ENCODE measurements at regions not wholly inside any gene's neighbourhood (a gene's known extent, or its start where the extent isn't known, plus 50 kb on each side); places are given as distances from the start of the nearest gene placed in this dataset.

GRCh38 chr5:61784341-61784740 is 452.3 kb downstream of the ZSWIM6 start:
- DNase-seq (ENCODE audit: low read depth), result no peak

DNA sequence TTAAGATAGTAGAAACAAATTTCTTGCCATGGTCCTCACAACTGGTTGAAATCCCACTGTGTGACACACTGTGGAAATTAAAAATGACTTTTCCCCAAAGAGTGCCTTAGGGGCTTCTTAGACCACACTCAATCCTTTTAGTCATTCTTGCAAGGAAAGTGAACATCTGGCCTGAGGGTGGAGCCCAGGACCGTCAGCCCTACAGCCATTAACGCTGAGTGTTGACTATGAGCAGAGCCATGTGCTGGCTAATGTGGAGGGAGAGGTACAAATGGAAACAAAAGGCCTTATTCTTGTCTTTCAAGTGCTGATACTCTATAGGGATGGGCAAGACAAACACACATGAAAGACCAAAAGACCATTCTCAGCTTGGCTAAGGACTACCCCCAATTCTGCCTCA is 456.5 kb downstream of the ZSWIM6 start:
- DNase-seq (ENCODE audit: low read depth), result no peak

DNA sequence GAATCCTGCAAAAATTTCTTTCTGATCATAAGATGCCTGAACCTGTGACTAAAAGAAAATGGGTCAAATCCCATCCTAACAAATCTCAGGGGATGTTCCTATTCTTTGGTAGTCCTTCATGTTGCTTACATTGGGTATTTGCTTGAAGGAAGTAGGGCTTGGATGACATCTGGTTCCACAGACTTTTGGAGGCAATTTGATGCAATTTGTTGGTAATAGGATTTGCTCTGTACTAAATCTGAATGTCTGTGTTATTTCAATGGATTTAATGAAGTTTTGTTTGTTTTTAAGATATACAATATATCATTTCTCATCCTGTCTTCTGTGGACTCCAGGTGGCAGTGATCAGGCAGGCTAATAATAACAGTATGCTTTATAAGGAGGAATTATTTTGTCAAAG is 457.9 kb downstream of the ZSWIM6 start:
- DNase-seq (ENCODE audit: low read depth), result no peak

DNA sequence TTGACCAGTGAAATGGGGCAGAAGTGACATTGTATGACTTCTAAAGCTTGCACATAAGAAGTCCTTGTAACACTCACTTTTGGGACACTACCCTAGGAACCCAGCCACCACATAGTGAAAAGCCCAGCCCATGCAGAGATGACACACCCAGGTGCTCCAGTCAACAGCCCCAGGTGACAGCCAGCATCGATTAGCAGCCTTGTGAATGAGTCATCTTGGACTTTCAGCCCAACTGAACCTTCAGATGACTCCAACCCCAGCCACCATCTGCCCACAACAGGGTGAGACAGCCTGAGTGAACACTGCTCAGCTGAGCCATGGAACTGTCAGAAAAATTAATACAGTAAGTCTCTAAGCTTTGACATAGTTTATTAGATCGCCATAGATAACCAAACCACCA is 458.6 kb downstream of the ZSWIM6 start:
- DNase-seq (ENCODE audit: low read depth), result no peak

DNA sequence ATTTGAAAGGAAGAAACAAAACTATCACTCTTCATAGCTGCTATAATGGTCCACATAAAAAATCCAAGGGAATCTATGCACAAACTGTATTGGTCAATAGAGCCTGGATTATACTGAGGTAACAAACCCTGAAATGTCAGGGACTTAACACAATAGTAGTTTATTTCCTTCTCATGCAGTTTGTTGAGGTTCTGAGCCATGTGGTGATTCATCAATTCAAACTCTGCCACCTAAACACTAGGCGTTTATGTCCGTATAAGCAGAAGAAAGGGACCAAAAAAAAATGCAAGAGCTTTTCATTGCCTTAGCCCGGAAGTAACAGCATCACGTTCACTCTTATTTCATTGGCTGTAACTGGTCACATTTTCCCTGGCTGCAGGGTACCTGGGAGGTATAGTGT is 464.7 kb downstream of the ZSWIM6 start:
- no peak for DNase-seq (ENCODE audit: low read depth)

- no peak for DNase-seq (ENCODE audit: low read depth)
Observed at GRCh38 chr5:61800450-61800849, 468.4 kb downstream of the ZSWIM6 start.

- no peak for DNase-seq (ENCODE audit: low read depth)
Observed at GRCh38 chr5:61801174-61801573, 469.1 kb downstream of the ZSWIM6 start.

GRCh38 chr5:61802456-61802855 is 470.4 kb downstream of the ZSWIM6 start:
- DNase-seq (ENCODE audit: low read depth), result no peak

GRCh38 chr5:61805101-61805500 is 473.0 kb downstream of the ZSWIM6 start:
- DNase-seq (ENCODE audit: low read depth), result no peak

DNA sequence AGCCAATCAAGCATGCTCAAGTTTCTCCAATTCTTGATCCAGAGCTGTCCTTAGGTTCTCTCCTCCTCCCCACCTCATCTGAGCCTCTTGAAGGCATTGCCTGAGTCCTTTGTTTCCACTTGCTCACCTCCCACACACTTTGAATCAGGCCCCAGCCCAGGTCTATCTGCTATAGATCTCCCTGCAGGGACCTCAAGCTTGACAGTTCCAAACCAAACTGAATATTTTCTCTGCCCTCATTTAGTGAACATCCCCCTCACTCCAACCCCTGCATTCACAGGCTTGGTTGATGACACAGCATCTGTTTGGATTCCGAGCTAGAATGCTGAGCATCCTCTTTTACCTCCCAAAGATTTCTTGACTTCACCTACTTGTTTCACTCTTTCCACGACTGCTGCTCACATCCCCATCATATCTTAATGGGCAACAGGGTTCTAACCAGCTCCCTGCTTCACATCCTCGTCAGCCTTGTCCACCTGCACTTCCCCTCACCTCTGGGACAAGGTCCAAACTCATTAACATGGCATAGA is 474.5 kb downstream of the ZSWIM6 start:
- DNase-seq (ENCODE audit: low read depth), result no peak

DNA sequence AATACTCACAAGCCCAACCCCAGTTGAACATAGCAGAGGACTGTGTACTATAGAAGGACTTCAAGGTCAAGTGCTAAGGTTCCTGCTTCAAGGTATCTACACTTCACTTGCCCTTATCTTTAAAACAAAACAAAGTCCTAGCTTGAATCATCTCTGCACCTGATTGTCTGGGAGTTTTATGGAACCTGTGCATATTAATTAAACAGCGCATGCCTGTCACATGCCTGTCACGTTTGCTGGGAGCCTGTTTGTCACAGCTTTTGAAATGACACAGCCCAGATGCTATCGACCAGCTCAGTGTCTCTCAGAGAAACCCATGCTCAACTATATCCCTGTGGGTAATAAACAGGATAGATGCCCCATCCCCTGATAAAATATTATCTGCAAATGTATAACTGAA is 476.0 kb downstream of the ZSWIM6 start:
- no peak for DNase-seq (ENCODE audit: low read depth)

DNA sequence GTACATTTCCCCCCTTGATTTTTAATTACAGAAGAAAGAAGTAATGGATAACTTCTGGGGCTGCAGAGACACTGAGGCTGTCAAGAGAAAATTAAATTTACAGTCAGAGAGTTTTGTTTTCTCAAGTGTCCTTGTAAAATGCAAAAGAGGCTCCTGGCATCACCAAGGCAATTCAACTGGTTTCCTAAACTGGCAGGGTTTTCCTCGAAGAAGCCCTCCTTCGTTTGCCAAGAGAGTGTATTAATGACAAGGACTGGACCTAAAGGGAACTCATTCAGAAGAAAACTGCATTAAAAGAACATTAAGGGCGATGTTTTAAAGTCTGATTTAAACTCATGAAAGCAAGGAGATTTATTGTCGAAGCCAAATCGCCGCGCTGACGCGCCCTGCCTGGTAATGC is 476.9 kb downstream of the ZSWIM6 start:
- DNase-seq (ENCODE audit: low read depth), result no peak

- DNase-seq (ENCODE audit: low read depth), result no peak
Observed at GRCh38 chr5:61809651-61810050, 477.6 kb downstream of the ZSWIM6 start.

GRCh38 chr5:61811052-61811451 is 479.0 kb downstream of the ZSWIM6 start:
- no peak for DNase-seq (ENCODE audit: low read depth)

- DNase-seq (ENCODE audit: low read depth), result no peak
Observed at GRCh38 chr5:61813361-61813760, 481.3 kb downstream of the ZSWIM6 start.

- no peak for DNase-seq (ENCODE audit: low read depth)
Observed at GRCh38 chr5:61815339-61815738, 483.3 kb downstream of the ZSWIM6 start.

- DNase-seq (ENCODE audit: low read depth), result no peak
Observed at GRCh38 chr5:61816146-61816545, 484.1 kb downstream of the ZSWIM6 start.

DNA sequence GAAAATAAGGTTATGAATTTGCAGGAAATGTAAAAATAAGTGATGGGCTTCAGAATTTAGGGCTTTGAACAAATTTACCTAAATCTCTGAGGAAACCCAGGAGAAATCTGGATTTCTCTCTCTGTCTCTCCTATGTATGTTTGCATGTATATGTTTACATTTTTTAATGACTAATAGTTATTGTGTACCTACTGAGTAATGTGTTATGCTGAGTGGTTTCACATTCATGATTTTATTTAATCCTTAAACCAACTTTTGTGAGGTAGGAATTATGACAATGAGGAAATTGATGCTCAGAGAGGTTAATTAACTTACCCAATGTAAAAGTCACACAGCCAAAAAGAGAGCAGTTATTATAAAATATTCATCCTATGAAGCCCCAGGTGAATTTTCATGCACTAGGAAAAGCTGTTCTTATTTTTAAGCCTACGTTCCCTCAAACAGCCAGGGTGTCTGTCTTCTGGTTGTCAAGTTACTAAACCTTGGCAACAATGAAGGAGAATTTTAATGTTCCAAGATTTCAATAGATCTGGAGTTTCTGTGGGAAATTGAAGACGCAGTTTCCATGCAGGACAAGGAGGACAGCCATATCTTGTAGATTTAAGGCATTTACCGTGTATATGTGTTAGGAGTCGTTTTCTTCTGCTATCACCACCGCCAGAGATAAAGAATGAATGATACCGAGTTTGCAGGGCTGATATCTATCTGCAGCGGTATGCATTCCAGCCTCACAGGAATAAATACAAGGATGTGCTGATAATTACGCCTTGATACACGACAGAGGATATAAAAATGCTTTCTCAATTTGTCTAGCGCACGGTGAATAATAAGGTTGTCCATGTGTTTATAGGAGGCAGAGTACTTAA is 484.8 kb downstream of the ZSWIM6 start:
- no peak for DNase-seq (ENCODE audit: low read depth)

DNA sequence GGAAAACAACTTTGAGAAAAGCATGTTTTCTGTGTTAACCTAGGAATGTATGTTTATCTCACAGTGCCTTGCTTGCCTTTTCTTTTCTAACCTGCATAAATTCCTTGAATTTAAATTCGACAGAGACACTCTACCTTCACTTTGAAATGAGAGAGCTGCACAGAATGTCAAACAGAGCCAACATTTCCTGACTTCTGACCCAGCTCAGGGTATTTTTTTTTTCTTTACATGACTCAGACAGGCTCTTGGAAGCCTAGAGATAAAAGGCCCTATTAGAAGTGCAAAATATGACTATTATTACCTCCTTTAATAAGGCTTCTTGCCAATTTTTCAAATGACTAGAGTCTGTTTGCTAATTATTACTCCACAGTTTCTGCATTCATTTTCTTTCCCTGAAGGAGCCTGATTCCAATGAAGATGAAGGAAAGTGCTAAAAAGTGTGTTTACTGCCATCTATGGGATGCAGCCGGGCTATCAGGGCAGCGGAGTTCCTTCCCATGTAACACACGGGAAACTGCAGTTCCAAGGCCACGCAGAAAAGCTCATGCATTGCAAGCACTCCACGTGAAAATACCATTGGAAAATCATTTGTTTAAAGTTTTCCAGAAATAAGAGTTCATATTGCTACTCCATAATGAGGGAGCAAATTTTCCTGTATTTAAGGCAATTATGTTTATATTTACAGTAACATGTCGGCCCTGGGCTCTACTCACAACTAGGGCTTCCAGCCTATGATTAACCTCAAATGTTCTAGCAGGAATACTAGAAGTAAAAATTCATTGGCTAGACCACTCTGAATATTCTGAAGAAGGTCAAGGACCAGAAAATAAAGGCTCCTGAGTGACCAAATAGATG is 485.6 kb downstream of the ZSWIM6 start:
- no peak for DNase-seq (ENCODE audit: low read depth)

DNA sequence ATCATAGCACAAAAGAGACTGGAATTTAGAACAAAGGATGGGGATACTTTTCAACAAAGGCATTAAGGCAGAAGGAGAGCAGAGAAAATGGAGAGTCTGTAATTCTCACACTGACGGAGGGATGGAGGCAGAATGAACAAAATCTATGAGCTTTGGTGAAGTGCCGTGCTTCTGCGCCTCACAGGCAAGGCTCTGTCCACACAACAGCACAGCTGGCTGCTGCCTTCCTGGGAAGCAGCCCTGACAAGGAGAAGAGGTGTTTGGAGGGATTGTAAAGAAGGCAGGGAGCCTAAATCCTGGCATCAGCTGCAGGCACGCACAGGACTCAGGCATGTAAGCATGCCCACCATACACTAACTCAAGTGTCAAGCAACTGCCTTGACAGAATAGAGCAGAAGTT is 485.2 kb upstream of the KIF2A start:
- DNase-seq (ENCODE audit: low read depth), result no peak

DNA sequence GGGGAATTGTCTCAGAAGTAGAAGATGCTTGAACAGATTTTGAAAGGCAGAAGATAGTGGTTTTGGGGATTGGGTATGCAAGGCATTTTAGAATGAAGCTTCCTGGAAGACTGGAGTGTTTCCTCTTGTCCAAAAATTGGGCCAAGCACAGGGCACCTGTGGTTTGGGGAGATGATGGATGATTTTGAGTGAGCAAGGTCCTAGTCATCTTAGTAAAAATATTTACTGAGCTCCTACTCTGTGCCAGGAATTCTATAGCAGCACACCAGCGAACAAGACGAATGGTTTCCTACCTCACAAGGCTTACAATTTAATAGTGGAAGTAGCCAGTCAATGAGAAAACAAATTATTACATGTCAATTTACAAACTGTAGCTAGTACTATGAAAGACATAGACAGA is 484.4 kb upstream of the KIF2A start:
- DNase-seq (ENCODE audit: low read depth), result no peak

- DNase-seq (ENCODE audit: low read depth), result no peak
Observed at GRCh38 chr5:61822584-61822983, 483.4 kb upstream of the KIF2A start.

DNA sequence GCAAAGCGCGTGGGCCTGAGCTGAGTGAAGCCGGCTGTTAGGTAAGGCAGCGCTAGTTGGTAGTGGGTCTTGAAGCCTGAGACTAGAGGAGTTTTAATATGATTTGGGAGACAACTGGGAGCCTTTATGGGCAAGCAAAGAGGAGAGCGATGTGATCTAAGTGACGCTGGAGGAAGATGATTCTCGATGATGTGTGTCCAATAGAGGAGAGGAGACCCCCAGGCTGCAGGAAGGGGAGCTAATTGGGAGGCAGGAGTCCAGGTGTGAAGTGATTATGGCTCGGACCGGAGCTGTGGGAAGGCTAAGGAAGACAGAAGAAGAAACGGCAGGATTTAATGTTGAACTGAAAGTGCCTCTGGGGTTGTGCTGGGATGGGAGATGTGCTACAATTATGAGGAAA is 482.9 kb upstream of the KIF2A start:
- no peak for DNase-seq (ENCODE audit: low read depth)

Measured in T follicular helper cell (primary cell).